GM12872 (cell line): ENCODE measurements at regions not wholly inside any gene's neighbourhood (a gene's known extent, or its start where the extent isn't known, plus 50 kb on each side); places are given as distances from the start of the nearest gene placed in this dataset.

ENCODE experiments used
- CTCF ChIP-seq: IDR thresholded peaks from 3 replicates; pipeline ENCODE4 v1.5.1; 2011; ENCODE audit warnings: low read depth, mild to moderate bottlenecking, low read length, moderate library complexity; ENCODE audit not compliant: insufficient read depth

DNA sequence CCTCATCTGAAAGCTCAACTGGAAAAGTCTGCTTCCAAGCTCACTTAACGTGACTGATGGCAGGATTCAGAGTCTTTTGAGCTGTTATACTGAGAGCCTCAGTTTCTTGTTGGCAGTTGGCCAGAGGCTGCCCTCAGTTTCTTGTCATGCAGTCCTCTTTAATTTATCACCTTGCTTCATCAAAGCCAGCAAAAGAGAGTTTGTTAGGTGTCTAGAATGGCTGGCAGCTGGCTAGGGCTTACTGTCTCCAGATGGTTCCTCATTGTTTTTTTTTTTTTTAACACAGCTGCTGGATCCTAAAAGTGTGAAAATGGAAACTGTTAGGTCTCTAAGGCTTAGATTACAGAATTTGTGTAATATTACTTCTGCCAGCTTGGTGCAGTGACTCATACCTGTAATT lies 310.6 kb downstream of the PDCD6IP start:
- no peak for TF ChIP-seq CTCF

DNA sequence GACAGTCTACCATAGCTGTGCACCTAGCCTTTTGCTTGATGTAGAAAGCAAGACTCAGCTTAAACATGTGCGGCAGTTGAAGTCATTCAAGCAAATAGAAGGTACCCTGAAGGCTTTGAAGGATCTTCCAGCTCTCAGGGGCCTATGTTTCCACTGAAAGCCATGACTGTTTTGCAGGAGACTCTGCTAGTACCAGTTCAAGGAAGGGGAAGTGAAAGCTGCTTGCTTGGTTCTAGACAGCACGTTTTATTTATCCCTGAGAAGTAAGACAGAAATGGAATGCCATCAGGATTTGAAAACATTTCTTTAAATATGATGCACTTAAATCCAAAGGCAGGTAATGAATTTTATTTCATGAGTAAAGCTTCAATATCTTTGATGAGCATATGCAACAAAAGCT lies 311.4 kb downstream of the PDCD6IP start:
- no peak for TF ChIP-seq CTCF

DNA sequence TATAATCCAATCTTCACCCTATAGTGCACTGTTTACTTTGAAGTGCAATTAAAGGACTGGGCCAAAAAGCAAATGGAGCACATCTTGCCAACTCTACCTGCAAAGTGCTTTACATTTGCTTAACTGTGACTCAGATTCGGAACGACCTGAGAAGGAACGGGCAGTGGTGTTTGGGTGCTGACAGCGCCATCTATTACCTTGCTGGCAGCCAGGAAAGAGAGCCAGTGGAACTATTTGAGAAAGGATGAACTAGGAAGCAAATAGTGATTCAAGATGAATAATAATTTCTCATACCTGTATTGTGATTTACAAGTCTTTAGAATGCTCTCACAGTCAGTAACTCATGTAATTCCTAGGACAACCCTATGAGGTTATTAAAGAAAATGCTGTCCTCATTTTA lies 312.9 kb downstream of the PDCD6IP start:
- no peak for TF ChIP-seq CTCF

- TF ChIP-seq CTCF = no peak
Observed at GRCh38 chr3:34131091-34131490, 332.7 kb downstream of the PDCD6IP start.

DNA sequence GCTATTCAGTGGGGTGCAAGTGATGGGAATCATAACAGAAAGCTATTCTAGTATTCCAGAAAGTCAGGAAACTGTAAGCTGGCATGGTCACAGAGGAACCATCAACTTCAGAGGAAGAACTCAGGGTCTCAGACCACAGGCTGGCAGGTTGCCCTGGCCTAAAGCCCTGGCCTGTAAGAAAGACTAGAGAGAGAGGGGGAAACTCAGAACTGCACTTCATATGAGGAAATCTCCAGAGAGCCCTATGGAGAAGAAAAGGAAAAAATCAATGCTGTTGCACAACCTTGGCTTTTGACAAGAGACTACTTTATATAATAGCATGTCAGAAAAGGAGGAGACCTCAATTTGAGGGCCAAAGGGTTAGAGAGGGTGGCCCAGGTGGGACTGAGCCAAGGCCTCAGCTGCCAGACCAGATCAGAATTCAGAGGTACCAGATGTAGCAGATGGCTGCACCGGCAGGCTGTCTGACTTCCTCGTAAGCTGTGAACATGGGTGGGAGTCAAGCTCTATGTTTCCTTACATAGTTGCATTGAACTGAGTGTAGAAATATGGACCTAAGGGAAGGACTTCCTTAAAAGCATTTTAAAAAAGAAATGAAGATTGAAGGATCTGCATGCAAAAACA lies 333.8 kb downstream of the PDCD6IP start:
- no peak for TF ChIP-seq CTCF

- no peak for TF ChIP-seq CTCF
Observed at GRCh38 chr3:34139566-34139965, 341.1 kb downstream of the PDCD6IP start.

DNA sequence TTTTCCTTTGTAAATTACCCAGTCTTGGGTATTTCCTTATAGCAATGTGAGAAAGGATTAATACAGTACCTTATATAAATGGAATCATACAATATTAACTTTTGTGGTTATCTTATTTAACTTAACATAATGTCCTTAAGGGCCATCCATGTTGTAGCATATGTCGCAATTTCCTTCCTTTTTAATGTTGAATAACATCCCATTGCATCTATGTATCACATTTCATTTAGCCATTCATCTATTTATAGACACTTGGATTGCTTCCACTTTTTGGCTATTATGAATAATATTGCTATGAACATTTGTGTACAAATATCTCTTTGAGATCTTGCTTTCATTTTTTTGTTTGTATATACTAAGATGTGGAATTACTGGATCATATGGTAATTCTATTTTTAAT lies 342.2 kb downstream of the PDCD6IP start:
- no peak for TF ChIP-seq CTCF
